Neural cell (in vitro differentiated cells): ENCODE measurements at regions not wholly inside any gene's neighbourhood (a gene's known extent, or its start where the extent isn't known, plus 50 kb on each side); places are given as distances from the start of the nearest gene placed in this dataset.

Source experiments
- H2AFZ ChIP-seq: fragments of 200-600, 300-800 bp; sonication (generic), shearing (Covaris generic); 2 replicates; pipeline ENCODE4 v1.6.0; 2014; ENCODE audit warnings: low read depth, mild to moderate bottlenecking, antibody characterized with exemption, low read length, moderate library complexity
- H3F3A ChIP-seq: fragments of 200-600 bp; shearing (Covaris generic); 2 replicates; pipeline ENCODE4 v1.6.1; 2016; ENCODE audit warnings: mild to moderate bottlenecking, moderate library complexity, mixed read lengths, antibody characterized with exemption, low read length; ENCODE audit not compliant: insufficient read depth, poor library complexity, severe bottlenecking
- H3K27ac ChIP-seq: fragments of 200-600, 300-800 bp; sonication (generic), shearing (Covaris generic); 2 replicates; pipeline ENCODE4 v1.5.1; 2014; ENCODE audit warnings: mild to moderate bottlenecking, low read length, moderate library complexity
- H3K27me3 ChIP-seq: fragments of 300-800, 200-600 bp; sonication (generic), shearing (Covaris generic); 2 replicates; pipeline ENCODE4 v1.6.0; 2014; ENCODE audit warnings: mild to moderate bottlenecking, low read depth, low read length, moderate library complexity; ENCODE audit not compliant: insufficient read depth
- H3K36me3 ChIP-seq: fragments of 300-800, 200-600 bp; sonication (generic), shearing (Covaris generic); 2 replicates; pipeline ENCODE4 v1.5.1; 2014; ENCODE audit warnings: mild to moderate bottlenecking, antibody characterized with exemption, low read length, moderate library complexity; ENCODE audit not compliant: insufficient read depth
- H3K4me2 ChIP-seq: fragments of 300-800, 200-600 bp; sonication (generic), shearing (Covaris generic); 2 replicates; pipeline ENCODE4 v1.6.0; 2014; ENCODE audit warnings: mild to moderate bottlenecking, low read length
- H3K4me3 ChIP-seq: fragments of 300-800, 200-600 bp; sonication (generic), shearing (Covaris generic); 2 replicates; pipeline ENCODE4 v1.5.1; 2014; ENCODE audit warnings: mild to moderate bottlenecking, low read length, moderate library complexity
- H3K79me2 ChIP-seq: fragments of 200-600 bp; shearing (Covaris generic); replicated peaks from 2 replicates; pipeline ENCODE4 v1.6.0; 2014; ENCODE audit warnings: mild to moderate bottlenecking, low read length, moderate library complexity; ENCODE audit not compliant: insufficient read depth
- H3K9ac ChIP-seq: fragments of 300-800, 200-600 bp; sonication (generic), shearing (Covaris generic); 2 replicates; pipeline ENCODE4 v1.6.1; 2016; ENCODE audit warnings: mild to moderate bottlenecking, low read length, mixed read lengths
- H3K9me2 ChIP-seq: fragments of 200-600 bp; shearing (Covaris generic); 2 replicates; pipeline ENCODE4 v1.6.1; 2016; ENCODE audit warnings: mild to moderate bottlenecking, low read length, mixed read lengths; ENCODE audit not compliant: insufficient read depth
- H3K9me3 ChIP-seq: fragments of 200-600, 300-800 bp; sonication (generic), shearing (Covaris generic); 2 replicates; pipeline ENCODE4 v1.6.1; 2016; ENCODE audit warnings: mild to moderate bottlenecking, mixed run types, low read length, moderate library complexity, mixed read lengths
- H4K20me1 ChIP-seq: fragments of 200-600 bp; shearing (Covaris generic); 2 replicates; pipeline ENCODE4 v1.6.1; 2016; ENCODE audit warnings: mild to moderate bottlenecking, mixed run types; ENCODE audit not compliant: insufficient read depth
- CTCF ChIP-seq: fragments of 450-650 bp; IDR thresholded peaks from 2 replicates; pipeline ENCODE4 v1.5.1; 2014; ENCODE audit warnings: antibody characterized with exemption, mild to moderate bottlenecking, moderate library complexity; ENCODE audit not compliant: poor library complexity, severe bottlenecking
- EP300 ChIP-seq: fragments of 450-650 bp; conservative IDR thresholded peaks from 2 replicates; pipeline ENCODE4 v1.6.1; 2014; ENCODE audit warnings: antibody characterized with exemption, mild to moderate bottlenecking, moderate library complexity; ENCODE audit not compliant: poor library complexity, severe bottlenecking
- EZH2 ChIP-seq: fragments of 200-600, 300-800 bp; shearing (Covaris generic), sonication (generic); IDR thresholded peaks from 2 replicates; pipeline ENCODE4 v1.6.1; 2014; ENCODE audit warnings: antibody characterized with exemption, low read length, borderline replicate concordance, mild to moderate bottlenecking; ENCODE audit not compliant: insufficient read depth, poor library complexity, severe bottlenecking
- MXI1 ChIP-seq: fragments of 450-650 bp; conservative IDR thresholded peaks from 2 replicates; pipeline ENCODE4 v1.6.1; 2014; ENCODE audit warnings: antibody characterized with exemption, mild to moderate bottlenecking; ENCODE audit not compliant: poor library complexity, severe bottlenecking
- POLR2AphosphoS5 ChIP-seq: IDR thresholded peaks from 2 replicates; pipeline ENCODE4 v1.6.1; 2012
- RAD21 ChIP-seq: fragments of 450-650 bp; conservative IDR thresholded peaks from 2 replicates; pipeline ENCODE4 v1.6.1; 2014; ENCODE audit warnings: antibody characterized with exemption, mild to moderate bottlenecking, moderate library complexity
- SMC3 ChIP-seq: fragments of 450-650 bp; conservative IDR thresholded peaks from 2 replicates; pipeline ENCODE4 v1.6.1; 2014; ENCODE audit warnings: antibody characterized with exemption, mild to moderate bottlenecking, moderate library complexity; ENCODE audit not compliant: poor library complexity
- TAF1 ChIP-seq: IDR thresholded peaks from 2 replicates; pipeline ENCODE4 v1.6.1; 2012; ENCODE audit warnings: low read depth
- TF ChIP-seq, protein P1 (sequence below): IDR thresholded peaks from 2 replicates; pipeline ENCODE4 v1.6.1; 2012; ENCODE audit warnings: borderline replicate concordance

GRCh38 chr6:145318952-145319351 is 416.4 kb downstream of the EPM2A start:
- H3F3A ChIP-seq: no peaks in the 10 kb centered on the region
- H3K79me2 ChIP-seq: no peaks in the 10 kb centered on the region
- no peaks in the 10 kb centered on the region for H3K9me3 ChIP-seq
- no peak overlapping the region for H3K27ac ChIP-seq
- TF ChIP-seq EZH2 (no peak), SMC3 (no peak), TAF1 (no peak), POLR2AphosphoS5 (no peak), CTCF (no peak), EP300 (no peak), RAD21 (no peak)
- TF ChIP-seq, protein P1, sequence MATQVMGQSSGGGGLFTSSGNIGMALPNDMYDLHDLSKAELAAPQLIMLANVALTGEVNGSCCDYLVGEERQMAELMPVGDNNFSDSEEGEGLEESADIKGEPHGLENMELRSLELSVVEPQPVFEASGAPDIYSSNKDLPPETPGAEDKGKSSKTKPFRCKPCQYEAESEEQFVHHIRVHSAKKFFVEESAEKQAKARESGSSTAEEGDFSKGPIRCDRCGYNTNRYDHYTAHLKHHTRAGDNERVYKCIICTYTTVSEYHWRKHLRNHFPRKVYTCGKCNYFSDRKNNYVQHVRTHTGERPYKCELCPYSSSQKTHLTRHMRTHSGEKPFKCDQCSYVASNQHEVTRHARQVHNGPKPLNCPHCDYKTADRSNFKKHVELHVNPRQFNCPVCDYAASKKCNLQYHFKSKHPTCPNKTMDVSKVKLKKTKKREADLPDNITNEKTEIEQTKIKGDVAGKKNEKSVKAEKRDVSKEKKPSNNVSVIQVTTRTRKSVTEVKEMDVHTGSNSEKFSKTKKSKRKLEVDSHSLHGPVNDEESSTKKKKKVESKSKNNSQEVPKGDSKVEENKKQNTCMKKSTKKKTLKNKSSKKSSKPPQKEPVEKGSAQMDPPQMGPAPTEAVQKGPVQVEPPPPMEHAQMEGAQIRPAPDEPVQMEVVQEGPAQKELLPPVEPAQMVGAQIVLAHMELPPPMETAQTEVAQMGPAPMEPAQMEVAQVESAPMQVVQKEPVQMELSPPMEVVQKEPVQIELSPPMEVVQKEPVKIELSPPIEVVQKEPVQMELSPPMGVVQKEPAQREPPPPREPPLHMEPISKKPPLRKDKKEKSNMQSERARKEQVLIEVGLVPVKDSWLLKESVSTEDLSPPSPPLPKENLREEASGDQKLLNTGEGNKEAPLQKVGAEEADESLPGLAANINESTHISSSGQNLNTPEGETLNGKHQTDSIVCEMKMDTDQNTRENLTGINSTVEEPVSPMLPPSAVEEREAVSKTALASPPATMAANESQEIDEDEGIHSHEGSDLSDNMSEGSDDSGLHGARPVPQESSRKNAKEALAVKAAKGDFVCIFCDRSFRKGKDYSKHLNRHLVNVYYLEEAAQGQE: no peak
- H3K27me3 ChIP-seq: no peaks in the 10 kb centered on the region
- H3K9ac ChIP-seq: no peak overlapping the region
- H3K36me3 ChIP-seq: no peaks in the 10 kb centered on the region
- H2AFZ ChIP-seq: no peak overlapping the region
- no peaks in the 10 kb centered on the region for H3K9me2 ChIP-seq
- no peak overlapping the region for H3K4me3 ChIP-seq
- no peak overlapping the region for H3K4me2 ChIP-seq
- no peaks in the 10 kb centered on the region for H4K20me1 ChIP-seq

DNA sequence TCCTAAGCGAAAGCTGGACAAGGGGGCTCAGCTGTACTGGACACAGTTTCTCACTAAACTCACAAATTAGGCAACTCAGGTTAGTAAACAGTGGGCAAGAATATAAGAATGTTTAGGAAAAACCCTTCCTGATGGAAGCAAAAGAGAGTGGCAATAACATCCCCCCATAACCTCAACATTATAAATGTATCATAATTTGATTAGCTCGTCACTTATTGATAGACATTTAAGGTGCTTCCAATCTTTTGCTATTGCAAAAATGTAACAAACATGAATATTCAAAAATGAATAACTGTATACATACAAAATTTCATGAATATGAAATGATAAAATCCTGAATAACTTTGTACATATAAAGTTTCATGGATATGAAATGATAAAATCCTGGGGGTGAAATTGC is 415.7 kb downstream of the EPM2A start:
- no peaks in the 10 kb centered on the region for H3K36me3 ChIP-seq
- H3K4me2 ChIP-seq: no peak overlapping the region
- no peak for TF ChIP-seq EP300
- no peak for TF ChIP-seq MXI1
- no peak for TF ChIP-seq TAF1
- TF ChIP-seq POLR2AphosphoS5: no peak
- TF ChIP-seq, protein P1: no peak
- no peak for TF ChIP-seq RAD21
- TF ChIP-seq EZH2: no peak
- no peak for TF ChIP-seq SMC3
- H3K9me3 ChIP-seq: no peaks in the 10 kb centered on the region
- no peak overlapping the region for H2AFZ ChIP-seq
- H3K27ac ChIP-seq: no peak overlapping the region
- no peaks in the 10 kb centered on the region for H4K20me1 ChIP-seq
- H3K9ac ChIP-seq: no peak overlapping the region
- H3F3A ChIP-seq: no peaks in the 10 kb centered on the region
- no peak overlapping the region for H3K4me3 ChIP-seq
- H3K9me2 ChIP-seq: no peaks in the 10 kb centered on the region
- no peaks in the 10 kb centered on the region for H3K79me2 ChIP-seq
- no peaks in the 10 kb centered on the region for H3K27me3 ChIP-seq
